Ovary (tissue), 3 donors: ENCODE measurements at regions not wholly inside any gene's neighbourhood (a gene's known extent, or its start where the extent isn't known, plus 50 kb on each side); places are given as distances from the start of the nearest gene placed in this dataset.

Source experiments
- EP300 ChIP-seq: sonication (generic); formaldehyde crosslinking; IDR thresholded peaks from one replicate; pipeline ENCODE4 v1.6.1; 2017; ENCODE audit warnings: antibody characterized with exemption
- POLR2A ChIP-seq: fragments of 450-650 bp; IDR thresholded peaks from one replicate; pipeline ENCODE4 v1.6.1; 2017; ENCODE audit warnings: antibody characterized with exemption, mild to moderate bottlenecking, moderate library complexity
- TF ChIP-seq, protein P1 (sequence below), 3 donors: fragments of 450-650 bp in 2 of 3; fragments of 200-600 bp in 1 of 3; IDR thresholded peaks; one replicate each; pipeline versions ENCODE4 v1.5.1 to v1.8.0; 2016 to 2022; ENCODE audit warnings: antibody characterized with exemption in 3 of 3, mild to moderate bottlenecking in 1 of 3
- donor health status: DM: no; HTN: no; CAD: no.

- no peak for TF ChIP-seq POLR2A
- TF ChIP-seq, protein P1, sequence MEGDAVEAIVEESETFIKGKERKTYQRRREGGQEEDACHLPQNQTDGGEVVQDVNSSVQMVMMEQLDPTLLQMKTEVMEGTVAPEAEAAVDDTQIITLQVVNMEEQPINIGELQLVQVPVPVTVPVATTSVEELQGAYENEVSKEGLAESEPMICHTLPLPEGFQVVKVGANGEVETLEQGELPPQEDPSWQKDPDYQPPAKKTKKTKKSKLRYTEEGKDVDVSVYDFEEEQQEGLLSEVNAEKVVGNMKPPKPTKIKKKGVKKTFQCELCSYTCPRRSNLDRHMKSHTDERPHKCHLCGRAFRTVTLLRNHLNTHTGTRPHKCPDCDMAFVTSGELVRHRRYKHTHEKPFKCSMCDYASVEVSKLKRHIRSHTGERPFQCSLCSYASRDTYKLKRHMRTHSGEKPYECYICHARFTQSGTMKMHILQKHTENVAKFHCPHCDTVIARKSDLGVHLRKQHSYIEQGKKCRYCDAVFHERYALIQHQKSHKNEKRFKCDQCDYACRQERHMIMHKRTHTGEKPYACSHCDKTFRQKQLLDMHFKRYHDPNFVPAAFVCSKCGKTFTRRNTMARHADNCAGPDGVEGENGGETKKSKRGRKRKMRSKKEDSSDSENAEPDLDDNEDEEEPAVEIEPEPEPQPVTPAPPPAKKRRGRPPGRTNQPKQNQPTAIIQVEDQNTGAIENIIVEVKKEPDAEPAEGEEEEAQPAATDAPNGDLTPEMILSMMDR (IDR thresholded peaks at IDR 0.05) = no peak
- no peak for TF ChIP-seq EP300
Observed at GRCh38 chr1:81006502-81006901, 794.2 kb upstream of the ADGRL2 start.
